ENCODE measurements at regions not wholly inside any gene's neighbourhood (a gene's known extent, or its start where the extent isn't known, plus 50 kb on each side); places are given as distances from the start of the nearest gene placed in this dataset.
"Not testable (repeated sequence)": the region's sequence is repeated elsewhere in the genome, so short reads cannot be mapped to it uniquely, and the experiment has no call there.

DNA sequence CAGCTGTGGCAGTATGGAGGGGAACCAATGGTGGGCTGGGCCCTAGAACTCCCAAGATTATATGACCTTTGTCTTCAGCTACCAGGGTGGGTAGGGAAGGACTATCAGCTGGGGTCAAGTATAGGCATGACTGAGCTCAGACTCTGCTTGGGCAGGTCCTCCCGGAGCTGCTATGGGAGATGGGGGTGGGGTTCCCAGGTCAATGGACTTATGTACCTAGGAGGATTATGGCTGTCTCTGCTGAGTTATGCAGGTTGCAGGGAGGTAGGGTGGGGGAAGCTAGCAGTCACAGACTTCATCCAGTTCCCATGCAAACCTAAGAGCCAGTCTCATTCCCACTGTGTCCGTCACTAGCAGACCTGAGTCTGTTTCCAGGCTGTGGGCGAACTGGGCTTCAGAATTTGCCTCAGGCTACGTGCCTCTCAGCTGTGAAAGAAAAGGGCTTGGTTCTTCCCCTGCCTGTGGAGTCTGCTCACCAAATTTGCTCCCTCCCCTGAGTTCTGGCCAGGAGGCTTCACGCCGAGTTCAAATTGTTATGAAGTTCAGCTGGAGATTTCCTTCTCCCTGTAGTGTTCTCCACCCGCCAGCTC, 985.8 kb upstream of the NRXN1 start:
- DNase-seq = no peak

- not testable (repeated sequence) for DNase-seq
These were observed 975.0 kb upstream of the NRXN1 start for GRCh38 chr2:52006821-52007366.

GRCh38 chr2:52000151-52000855, 968.4 kb upstream of the NRXN1 start:
- no peak for DNase-seq

GRCh38 chr2:51998890-51999289, 967.0 kb upstream of the NRXN1 start:
- DNase-seq = no peak

DNA sequence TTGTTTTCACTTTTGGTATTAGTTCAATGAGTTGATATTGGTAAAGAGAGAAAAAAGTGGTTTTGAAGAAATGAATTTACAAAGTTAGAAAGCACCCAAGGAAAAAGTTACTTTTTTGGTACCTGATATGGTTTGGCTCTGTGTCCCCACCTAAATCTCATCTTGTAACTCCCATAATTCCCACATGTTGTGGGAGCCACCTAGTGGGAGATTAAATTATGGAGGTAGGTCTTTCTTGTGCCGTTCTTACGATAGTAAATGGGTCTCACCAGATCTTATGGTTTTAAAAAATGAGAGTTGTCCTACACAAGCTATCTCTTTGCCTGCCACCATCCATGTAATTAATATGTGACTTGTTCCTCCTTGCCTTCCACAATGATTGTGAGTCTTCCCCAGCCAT, 965.6 kb upstream of the NRXN1 start:
- no peak for DNase-seq

DNA sequence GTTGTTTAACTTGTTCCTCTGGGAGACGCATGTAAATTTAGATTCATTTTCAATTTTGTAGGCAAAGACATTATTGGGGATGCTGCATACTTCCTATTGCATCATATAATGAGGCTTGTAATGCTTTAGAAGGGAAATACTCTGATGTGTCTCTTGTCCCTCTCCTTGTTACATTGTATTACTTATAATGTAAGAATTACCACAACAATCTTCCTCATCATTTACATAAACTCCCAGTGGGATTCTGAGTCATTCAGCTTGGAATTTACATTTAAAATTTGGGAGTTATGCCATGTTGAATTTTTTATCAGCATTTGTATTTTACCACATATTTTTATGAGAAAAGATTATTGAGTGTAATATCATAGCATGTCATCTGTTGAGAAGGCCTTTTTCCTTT, 963.4 kb upstream of the NRXN1 start:
- peak; percentile 8 for DNase-seq

DNA sequence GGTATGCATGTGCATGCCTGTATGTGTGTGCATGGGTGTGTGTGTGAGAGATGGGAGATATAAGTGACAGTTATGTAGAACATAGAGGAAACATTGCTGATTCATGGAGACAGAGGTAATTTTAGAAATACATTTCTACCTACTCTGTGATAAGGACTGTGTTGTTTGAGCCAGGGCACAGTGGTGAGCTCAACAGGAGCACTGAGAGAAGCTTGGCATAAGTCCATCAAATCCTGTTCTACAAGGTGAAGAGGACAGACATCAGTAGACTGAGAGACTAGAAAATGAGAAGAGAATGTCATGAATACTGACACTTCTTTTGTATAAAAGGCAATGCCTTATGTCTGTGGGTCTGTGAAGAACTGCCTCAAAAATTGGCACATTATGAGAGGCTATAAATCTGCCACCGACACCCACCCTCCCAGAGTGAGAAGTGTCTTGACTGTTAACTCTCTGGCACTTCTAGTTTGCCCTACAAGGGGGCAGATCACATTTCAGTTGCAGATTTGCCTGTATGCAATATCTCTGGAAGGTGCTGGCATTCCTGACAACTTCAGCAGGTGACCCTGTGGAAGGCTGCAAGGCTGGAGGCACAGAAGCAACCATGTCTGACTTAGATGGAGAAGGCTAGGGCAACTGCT, 962.3 kb upstream of the NRXN1 start:
- DNase-seq = no peak

DNA sequence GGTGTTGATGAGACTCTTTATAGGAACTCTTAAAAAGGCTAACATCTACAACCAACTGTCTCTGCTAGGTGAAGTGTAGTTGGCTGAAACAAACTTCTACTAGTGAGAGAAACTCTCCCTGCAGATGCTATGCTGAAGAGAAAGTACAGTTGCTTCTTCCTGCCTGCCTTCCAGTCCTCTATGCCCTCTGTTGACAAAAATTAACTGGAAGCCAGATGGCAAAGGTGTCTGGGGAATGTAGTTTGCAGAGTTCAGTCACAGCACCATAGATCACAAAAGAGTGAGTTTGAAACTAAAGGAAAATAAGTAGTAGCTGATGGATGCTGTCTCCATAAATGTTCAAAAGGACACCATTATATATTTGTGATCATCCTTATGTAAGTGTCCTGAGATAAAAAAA, 958.8 kb upstream of the NRXN1 start:
- no peak for DNase-seq

- peak; percentile 15 for DNase-seq
These were observed 954.2 kb upstream of the NRXN1 start for GRCh38 chr2:51986101-51986500.

DNA sequence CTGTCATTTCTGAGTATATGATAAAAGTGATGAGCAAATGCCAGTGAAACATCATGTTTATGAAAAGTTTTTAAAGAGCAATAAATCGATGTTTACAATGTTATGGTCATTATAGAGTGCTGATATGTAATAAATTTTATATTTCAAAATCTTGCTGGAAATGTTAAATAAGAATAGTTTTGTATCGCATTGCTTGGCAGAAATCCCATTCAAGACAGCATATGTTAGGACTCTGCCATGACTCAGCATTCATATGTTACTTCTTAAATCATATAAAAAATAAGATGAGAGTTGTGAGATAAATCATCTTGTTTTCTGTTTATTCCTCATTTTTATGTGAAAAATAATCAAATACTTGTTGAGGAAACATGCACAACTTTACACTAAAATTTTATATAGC, 949.9 kb upstream of the NRXN1 start:
- DNase-seq = peak; percentile 19

- DNase-seq = no peak
These were observed 944.7 kb upstream of the NRXN1 start for GRCh38 chr2:51976623-51977022.

DNA sequence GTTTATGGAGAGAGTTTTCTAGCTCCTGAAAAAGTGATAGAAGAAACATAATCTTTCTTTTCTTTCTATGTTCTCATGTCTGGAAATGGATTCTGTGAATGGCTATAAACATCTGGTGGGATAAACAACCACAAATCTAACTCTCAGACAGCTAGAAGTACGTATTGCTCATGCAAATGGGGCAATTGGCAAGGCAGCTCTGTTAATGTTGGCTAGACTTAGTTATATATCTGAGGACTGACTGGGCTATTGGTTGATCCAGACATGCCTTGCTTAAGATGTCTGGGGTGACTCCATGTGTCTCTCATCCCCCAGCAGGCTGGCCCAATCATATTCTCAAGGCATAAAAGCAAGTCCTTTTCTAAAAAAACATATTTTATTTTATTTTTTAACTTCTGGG, 939.2 kb upstream of the NRXN1 start:
- DNase-seq = no peak

GRCh38 chr2:51969347-51969746, 937.4 kb upstream of the NRXN1 start:
- no peak for DNase-seq

DNA sequence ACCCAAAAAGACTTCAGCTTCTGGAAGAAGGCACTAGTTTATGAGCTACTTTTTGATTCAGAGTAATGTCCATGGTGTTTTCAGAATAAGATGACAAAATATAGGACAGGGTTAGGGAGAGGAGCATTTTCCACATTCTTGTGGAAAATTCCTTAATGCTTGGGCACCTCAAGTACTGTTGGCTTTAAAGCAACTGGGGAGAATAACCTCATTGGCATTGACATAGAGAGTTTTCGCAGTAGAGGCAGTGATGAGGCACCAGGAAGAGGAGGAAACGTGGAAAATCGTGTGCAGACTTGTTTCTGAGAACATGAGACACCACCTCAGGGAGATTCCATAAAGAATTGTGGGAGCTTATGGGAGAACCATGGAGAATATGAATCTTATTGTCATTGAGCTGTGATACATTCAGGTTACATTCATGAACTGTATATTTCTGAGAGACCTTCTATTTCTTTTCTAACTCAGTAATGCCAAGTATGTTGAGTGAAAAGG, 929.0 kb upstream of the NRXN1 start:
- no peak for DNase-seq

DNA sequence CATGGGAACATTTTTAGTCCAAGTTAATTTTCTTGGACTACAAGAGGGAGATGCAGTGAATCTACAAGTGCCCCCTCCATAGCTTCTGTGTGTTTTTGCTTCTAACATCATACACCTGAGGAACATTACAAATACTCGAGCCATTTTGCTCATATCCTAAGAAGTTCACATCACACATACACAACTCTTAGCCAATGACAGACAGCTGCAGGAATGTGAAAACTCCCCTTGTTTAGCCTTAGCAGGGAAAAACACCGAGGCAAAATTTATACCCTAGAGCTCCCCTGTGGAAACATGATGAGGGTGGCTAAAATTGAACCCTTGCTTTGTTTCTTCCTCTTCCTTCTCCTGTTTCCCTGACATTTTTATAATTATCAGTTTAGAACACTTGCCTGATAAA, 928.3 kb upstream of the NRXN1 start:
- no peak for DNase-seq

GRCh38 chr2:51959696-51960095, 927.8 kb upstream of the NRXN1 start:
- DNase-seq = no peak

DNA sequence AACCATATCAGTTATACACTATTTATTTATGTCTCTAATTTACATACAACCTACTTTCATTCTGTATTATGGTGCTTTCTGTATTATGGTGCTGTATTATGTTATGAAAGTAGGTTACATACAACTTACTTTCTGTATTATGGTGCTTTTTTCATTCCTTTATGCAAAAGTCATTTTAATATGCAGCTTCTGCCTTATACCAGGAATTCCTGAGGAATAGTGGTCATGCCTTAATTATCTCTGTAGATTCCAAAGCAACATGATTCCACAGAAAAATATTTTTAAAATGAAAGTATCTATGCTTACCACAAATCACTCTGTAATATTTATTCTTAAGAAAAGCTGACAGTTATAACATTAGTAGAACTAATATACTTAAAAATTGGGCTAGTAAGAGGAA, 922.0 kb upstream of the NRXN1 start:
- DNase-seq = no peak

- no peak for DNase-seq
These were observed 889.1 kb upstream of the NRXN1 start for GRCh38 chr2:51921076-51921475.

- no peak for DNase-seq
These were observed 888.6 kb upstream of the NRXN1 start for GRCh38 chr2:51920509-51920908.

GRCh38 chr2:51919395-51919794, 887.5 kb upstream of the NRXN1 start:
- DNase-seq = no peak

GRCh38 chr2:51918113-51918512, 886.2 kb upstream of the NRXN1 start:
- no peak for DNase-seq

- no peak for DNase-seq
These were observed 871.8 kb upstream of the NRXN1 start for GRCh38 chr2:51903728-51904127.

- DNase-seq = no peak
These were observed 867.7 kb upstream of the NRXN1 start for GRCh38 chr2:51899643-51900042.

All from muscle of arm (tissue), 1 donor.